B cell (primary cell): ENCODE measurements at regions not wholly inside any gene's neighbourhood (a gene's known extent, or its start where the extent isn't known, plus 50 kb on each side); places are given as distances from the start of the nearest gene placed in this dataset.

ENCODE experiments used
- CTCF ChIP-seq: fragments of 200-600 bp; IDR thresholded peaks from one replicate; pipeline ENCODE4 v1.8.0; 2022; ENCODE audit warnings: antibody characterized with exemption, mild to moderate bottlenecking
- EZH2 ChIP-seq: IDR thresholded peaks from 2 replicates; pipeline ENCODE4 v1.6.1; 2012; ENCODE audit warnings: borderline replicate concordance, low read depth, mild to moderate bottlenecking, moderate library complexity, low read length; ENCODE audit not compliant: insufficient read depth, poor library complexity, severe bottlenecking

GRCh38 chr1:164446020-164446419 lies 113.0 kb upstream of the PBX1 start:
- TF ChIP-seq CTCF (no peak), EZH2 (no peak)
